ENCODE measurements at regions not wholly inside any gene's neighbourhood (a gene's known extent, or its start where the extent isn't known, plus 50 kb on each side); places are given as distances from the start of the nearest gene placed in this dataset.

DNA sequence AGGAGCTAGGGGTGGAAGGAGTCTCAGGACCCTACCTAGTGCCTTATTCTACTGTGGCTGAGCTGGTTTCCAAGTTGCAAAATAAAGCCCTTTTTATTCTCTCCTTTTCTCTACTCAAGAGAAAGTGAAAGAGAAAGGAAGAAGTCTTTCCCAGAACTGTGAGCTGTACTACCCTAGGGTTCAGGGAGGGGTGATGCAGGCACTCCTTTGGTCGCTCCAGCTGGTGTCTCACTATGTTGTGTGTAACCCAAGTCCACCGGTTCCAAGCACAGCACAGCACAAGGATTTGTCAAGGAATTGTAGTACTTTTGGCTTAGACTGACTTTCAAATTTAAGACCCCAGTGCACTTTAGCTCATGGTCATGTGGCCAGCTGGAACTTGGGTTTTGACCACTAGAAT lies 1721.7 kb downstream of the OTOL1 start:
- Histone ChIP-seq H3K4me2 (replicated peaks; ENCODE audit: low read depth, low read length, poor library complexity, severe bottlenecking) (no peak overlapping the region), H4K20me1 (ENCODE audit: control insufficient read depth, insufficient read depth, low read length, poor library complexity, severe bottlenecking) (no peaks in the 10 kb centered on the region), H3K9ac (ENCODE audit: low read length) (no peak overlapping the region), H3K27ac (ENCODE audit: low read length in 2 of 2) (no peak overlapping the region), H3K4me1 (ENCODE audit: control insufficient read depth in 2 of 2, insufficient read depth in 2 of 2, low read length in 2 of 2) (no peaks in the 10 kb centered on the region), H3K36me3 (replicated peaks in 1 of 2; ENCODE audit: control extremely low read depth in 1 of 2, control insufficient read depth in 1 of 2, extremely low read depth in 1 of 2, insufficient read depth in 2 of 2, low read length in 1 of 2) (no peaks in the 10 kb centered on the region), H3K27me3 (replicated peaks in 1 of 4; ENCODE audit: control extremely low read depth in 1 of 4, control insufficient read depth in 3 of 4, insufficient read depth in 4 of 4, low read length in 3 of 4) (no peaks in the 10 kb centered on the region), H3K9me3 (ENCODE audit: control extremely low read depth in 1 of 3, control insufficient read depth in 2 of 3, insufficient read depth in 1 of 3, low read length in 2 of 3) (no peaks in the 10 kb centered on the region), H3K79me2 (ENCODE audit: control insufficient read depth, insufficient read depth, low read length) (no peaks in the 10 kb centered on the region), H2AFZ (ENCODE audit: insufficient read depth, low read depth, low read length, poor library complexity, severe bottlenecking) (no peak overlapping the region), H3K4me3 (ENCODE audit: control extremely low read depth in 1 of 5, extremely low read depth in 1 of 5, insufficient read depth in 1 of 5, low read depth in 2 of 5, low read length in 4 of 5) (no peak overlapping the region)
- H3K27me3 Mint-ChIP-seq = no peaks in the 10 kb centered on the region
- POLR2A ChIA-PET = no interaction called here
- 78% methylated on average over 2 of the region's 2 CpGs for WGBS (ENCODE audit: insufficient coverage)
- H3K4me1 Mint-ChIP-seq = no peaks in the 10 kb centered on the region
- CTCF ChIA-PET = no interaction called here
- peaks cover 2% of the 10 kb centered on the region for H3K9me3 Mint-ChIP-seq (ENCODE audit: insufficient read depth)
- no peak for TF ChIP-seq EZH2 (IDR thresholded peaks at IDR 0.05; ENCODE audit: borderline replicate concordance, insufficient read depth, low read depth, low read length, poor library complexity, severe bottlenecking)
- TF ChIP-seq, protein P1, sequence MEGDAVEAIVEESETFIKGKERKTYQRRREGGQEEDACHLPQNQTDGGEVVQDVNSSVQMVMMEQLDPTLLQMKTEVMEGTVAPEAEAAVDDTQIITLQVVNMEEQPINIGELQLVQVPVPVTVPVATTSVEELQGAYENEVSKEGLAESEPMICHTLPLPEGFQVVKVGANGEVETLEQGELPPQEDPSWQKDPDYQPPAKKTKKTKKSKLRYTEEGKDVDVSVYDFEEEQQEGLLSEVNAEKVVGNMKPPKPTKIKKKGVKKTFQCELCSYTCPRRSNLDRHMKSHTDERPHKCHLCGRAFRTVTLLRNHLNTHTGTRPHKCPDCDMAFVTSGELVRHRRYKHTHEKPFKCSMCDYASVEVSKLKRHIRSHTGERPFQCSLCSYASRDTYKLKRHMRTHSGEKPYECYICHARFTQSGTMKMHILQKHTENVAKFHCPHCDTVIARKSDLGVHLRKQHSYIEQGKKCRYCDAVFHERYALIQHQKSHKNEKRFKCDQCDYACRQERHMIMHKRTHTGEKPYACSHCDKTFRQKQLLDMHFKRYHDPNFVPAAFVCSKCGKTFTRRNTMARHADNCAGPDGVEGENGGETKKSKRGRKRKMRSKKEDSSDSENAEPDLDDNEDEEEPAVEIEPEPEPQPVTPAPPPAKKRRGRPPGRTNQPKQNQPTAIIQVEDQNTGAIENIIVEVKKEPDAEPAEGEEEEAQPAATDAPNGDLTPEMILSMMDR (IDR thresholded peaks at IDR 0.05) = no peak
- H3K4me3 Mint-ChIP-seq = no peak overlapping the region
- intact Hi-C loops (cut with micrococcal nuclease) = no loop called here
- ATAC-seq (ENCODE audit: low read depth) (no peak), DNase-seq (no peak)
- no peak overlapping the region for H3K27ac Mint-ChIP-seq

DNA sequence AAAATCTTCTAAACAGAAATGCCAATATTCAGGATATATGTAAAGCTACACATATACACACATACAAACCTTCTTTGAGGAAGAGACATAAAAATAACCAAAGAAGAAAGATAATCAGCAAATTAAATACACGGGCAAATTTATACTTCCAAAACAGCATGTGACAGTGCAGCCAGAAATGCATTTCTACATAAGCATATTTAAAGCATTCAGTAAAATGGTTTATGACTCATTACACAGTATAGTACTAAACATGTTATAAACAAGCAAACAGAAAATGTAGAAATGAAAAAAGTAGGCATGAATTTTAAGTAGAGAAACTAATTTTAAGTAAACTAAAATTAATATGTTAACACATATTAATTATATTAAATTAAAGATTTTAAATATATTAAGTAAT lies 1717.2 kb downstream of the OTOL1 start:
- POLR2A ChIA-PET = no interaction called here
- no CpG with 5 or more reads among the region's 1 CpG for WGBS (ENCODE audit: insufficient coverage)

More for the DNA sequence above, 1717.2 kb downstream of the OTOL1 start:
- no peak overlapping the region for H3K27ac Mint-ChIP-seq
- Histone ChIP-seq H3K79me2 (ENCODE audit: control insufficient read depth, insufficient read depth, low read length) (no peaks in the 10 kb centered on the region), H3K27me3 (replicated peaks in 1 of 4; ENCODE audit: control extremely low read depth in 1 of 4, control insufficient read depth in 3 of 4, insufficient read depth in 4 of 4, low read length in 3 of 4) (no peaks in the 10 kb centered on the region), H3K4me2 (replicated peaks; ENCODE audit: low read depth, low read length, poor library complexity, severe bottlenecking) (no peak overlapping the region), H3K9ac (ENCODE audit: low read length) (no peak overlapping the region), H3K4me3 (ENCODE audit: control extremely low read depth in 1 of 5, extremely low read depth in 1 of 5, insufficient read depth in 1 of 5, low read depth in 2 of 5, low read length in 4 of 5) (no peak overlapping the region), H3K36me3 (replicated peaks in 1 of 2; ENCODE audit: control extremely low read depth in 1 of 2, control insufficient read depth in 1 of 2, extremely low read depth in 1 of 2, insufficient read depth in 2 of 2, low read length in 1 of 2) (no peaks in the 10 kb centered on the region), H3K27ac (ENCODE audit: low read length in 2 of 2) (no peak overlapping the region), H2AFZ (ENCODE audit: insufficient read depth, low read depth, low read length, poor library complexity, severe bottlenecking) (no peak overlapping the region), H4K20me1 (ENCODE audit: control insufficient read depth, insufficient read depth, low read length, poor library complexity, severe bottlenecking) (no peaks in the 10 kb centered on the region), H3K9me3 (ENCODE audit: control extremely low read depth in 1 of 3, control insufficient read depth in 2 of 3, insufficient read depth in 1 of 3, low read length in 2 of 3) (no peaks in the 10 kb centered on the region), H3K4me1 (ENCODE audit: control insufficient read depth in 2 of 2, insufficient read depth in 2 of 2, low read length in 2 of 2) (no peaks in the 10 kb centered on the region)
- ATAC-seq (ENCODE audit: low read depth) (no peak), DNase-seq (no peak)
- no peaks in the 10 kb centered on the region for H3K27me3 Mint-ChIP-seq
- no peak for TF ChIP-seq EZH2 (IDR thresholded peaks at IDR 0.05; ENCODE audit: borderline replicate concordance, insufficient read depth, low read depth, low read length, poor library complexity, severe bottlenecking)
- TF ChIP-seq, protein P1 (IDR thresholded peaks at IDR 0.05) = no peak
- no peak overlapping the region for H3K4me3 Mint-ChIP-seq
- intact Hi-C loops (cut with micrococcal nuclease) = no loop called here
- H3K4me1 Mint-ChIP-seq = no peaks in the 10 kb centered on the region
- CTCF ChIA-PET = no interaction called here
- no peaks in the 10 kb centered on the region for H3K9me3 Mint-ChIP-seq (ENCODE audit: insufficient read depth)

Data from B cell (primary cell).